ENCODE measurements at regions not wholly inside any gene's neighbourhood (a gene's known extent, or its start where the extent isn't known, plus 50 kb on each side); places are given as distances from the start of the nearest gene placed in this dataset.

GRCh38 chr17:49899588-49899987 is 51.7 kb upstream of the TAC4 start:
- no peak for TF ChIP-seq EZH2phosphoT487 (conservative IDR thresholded peaks at IDR 0.05; ENCODE audit: low read length)
- TF ChIP-seq CTCF (IDR thresholded peaks at IDR 0.05; ENCODE audit: insufficient read depth, low read length, poor library complexity, severe bottlenecking) = no peak

Measured in SU-DHL-6 (cell line).